Stimulated activated CD8-positive, alpha-beta memory T cell treated with anti-CD3 and anti-CD28 coated beads, Interleukin-12 subunit alpha, Interleukin-12 subunit beta, amount 100 ng/mL, for 24 hours (primary cell): ENCODE measurements at regions not wholly inside any gene's neighbourhood (a gene's known extent, or its start where the extent isn't known, plus 50 kb on each side); places are given as distances from the start of the nearest gene placed in this dataset.

Source experiments
- DNase-seq: peaks from one replicate; pipeline ENCODE4 v3.0.0-alpha.2; 2020; ENCODE audit errors: extremely low read depth

- no peak for DNase-seq
Observed at GRCh38 chr21:15151385-15152103, 86.7 kb upstream of the NRIP1 start.

GRCh38 chr21:15152591-15152990 lies 87.8 kb upstream of the NRIP1 start:
- no peak for DNase-seq

GRCh38 chr21:15159382-15160020 lies 94.7 kb upstream of the NRIP1 start:
- DNase-seq, result no peak

- DNase-seq, result no peak
Observed at GRCh38 chr21:15160136-15160535, 95.3 kb upstream of the NRIP1 start.

- no peak for DNase-seq
Observed at GRCh38 chr21:15162921-15163320, 98.1 kb upstream of the NRIP1 start.

DNA sequence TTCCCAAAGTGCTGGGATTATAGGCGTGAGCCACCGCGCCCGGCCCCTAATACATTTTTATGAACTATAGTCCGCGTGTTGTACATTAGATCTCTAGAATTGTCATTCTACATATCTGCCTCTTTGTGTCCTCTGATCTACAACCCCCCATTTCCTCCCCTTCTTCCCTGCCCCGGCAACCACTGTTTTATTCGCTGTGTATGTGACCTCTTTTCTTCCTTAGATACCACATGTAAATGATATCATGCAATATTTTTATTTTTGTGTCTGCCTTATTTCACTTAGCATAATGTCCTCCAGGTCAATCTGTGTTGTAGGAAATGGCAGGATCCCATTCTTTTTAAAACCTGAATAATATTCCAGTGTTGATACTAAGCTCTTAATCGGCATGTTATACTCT lies 99.5 kb upstream of the NRIP1 start:
- no peak for DNase-seq

DNA sequence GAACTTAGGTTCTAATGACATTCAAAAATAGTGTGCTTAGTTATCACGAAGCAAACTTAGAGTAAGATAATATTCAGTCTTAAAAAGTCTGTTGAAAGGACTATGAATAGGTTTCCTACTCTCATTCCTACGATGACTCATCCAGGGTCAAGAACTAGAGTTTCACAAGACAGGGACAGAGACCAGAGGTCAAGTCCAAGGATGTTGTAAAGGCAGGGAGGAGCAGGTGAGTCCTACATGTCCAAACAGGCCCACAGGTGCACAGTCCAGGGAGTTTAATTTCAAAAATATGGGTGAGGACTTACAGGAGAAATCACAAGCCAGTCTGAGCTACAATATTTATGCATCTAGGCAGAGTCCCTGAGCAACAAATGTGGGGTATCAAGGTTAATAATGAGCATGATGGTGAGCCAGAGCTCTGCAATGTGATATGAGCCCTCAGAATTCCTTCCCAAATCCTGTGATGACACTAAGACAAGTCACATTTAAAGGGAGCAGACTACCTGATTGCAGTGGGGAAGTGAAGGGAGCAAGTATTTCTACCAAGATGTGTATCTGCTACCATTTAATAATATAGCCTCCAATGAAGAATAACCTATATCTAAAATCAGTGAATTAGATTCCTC lies 100.0 kb upstream of the NRIP1 start:
- DNase-seq, result no peak

DNA sequence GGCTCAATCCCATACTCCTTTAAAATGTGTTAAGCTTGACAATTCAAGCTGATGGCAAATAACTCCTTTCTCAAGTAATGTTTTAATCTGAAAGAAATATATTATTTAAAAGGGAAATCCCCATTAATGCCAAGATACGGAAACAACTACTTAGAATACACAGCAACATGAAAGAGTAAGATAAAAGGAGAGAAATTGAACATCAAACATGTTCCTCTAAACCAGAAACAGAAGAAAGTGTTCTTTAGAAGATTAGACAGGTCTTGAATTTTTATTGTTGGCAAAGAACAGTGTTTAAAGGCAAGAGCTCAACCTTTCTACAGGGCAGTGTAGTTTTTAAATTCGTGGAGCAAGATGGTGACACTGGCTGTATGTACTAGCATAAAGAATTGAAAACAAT lies 105.8 kb upstream of the NRIP1 start:
- DNase-seq, result no peak

DNA sequence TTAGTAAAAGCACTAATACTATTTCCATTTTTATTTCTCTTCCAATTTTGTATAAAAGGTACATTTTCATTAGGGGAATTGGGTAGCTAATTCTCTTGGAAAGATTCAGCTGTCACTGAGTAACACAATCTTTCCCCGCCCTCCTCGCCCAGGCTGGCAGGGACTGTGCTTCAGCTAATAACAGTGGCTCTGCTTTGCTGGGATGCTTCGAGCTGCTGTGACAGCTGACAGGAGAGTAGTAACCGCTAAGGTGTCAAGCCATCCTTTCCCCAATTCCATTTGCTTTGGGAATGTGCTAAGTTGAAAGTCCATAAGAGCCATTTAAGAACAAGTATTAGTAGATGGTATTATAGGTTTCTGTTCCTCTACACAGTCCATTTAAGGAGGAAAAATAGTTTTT lies 106.7 kb upstream of the NRIP1 start:
- DNase-seq, result no peak

- no peak for DNase-seq
Observed at GRCh38 chr21:15172963-15173362, 108.2 kb upstream of the NRIP1 start.

DNA sequence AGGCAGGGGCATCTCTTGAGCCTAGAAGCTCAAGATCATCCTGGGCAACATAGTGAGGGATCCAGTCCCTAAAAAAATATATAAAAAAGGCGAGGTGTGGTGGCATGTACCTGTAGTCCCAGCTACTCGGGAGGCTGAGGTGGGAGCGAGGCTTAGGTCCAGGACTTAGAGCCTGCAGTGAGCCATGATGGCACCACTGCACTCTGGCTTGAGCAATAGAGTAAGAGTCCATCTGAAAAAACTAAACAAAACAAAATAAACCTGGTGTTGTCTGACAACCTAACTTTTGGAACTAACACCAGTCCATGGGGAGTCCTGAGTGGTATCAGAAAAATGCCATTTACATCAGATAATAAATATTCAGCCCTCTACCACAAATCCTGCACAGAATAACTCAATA lies 110.1 kb upstream of the NRIP1 start:
- DNase-seq, result no peak

GRCh38 chr21:15182731-15183130 lies 117.9 kb upstream of the NRIP1 start:
- no peak for DNase-seq

GRCh38 chr21:15183813-15184257 lies 119.0 kb upstream of the NRIP1 start:
- no peak for DNase-seq

DNA sequence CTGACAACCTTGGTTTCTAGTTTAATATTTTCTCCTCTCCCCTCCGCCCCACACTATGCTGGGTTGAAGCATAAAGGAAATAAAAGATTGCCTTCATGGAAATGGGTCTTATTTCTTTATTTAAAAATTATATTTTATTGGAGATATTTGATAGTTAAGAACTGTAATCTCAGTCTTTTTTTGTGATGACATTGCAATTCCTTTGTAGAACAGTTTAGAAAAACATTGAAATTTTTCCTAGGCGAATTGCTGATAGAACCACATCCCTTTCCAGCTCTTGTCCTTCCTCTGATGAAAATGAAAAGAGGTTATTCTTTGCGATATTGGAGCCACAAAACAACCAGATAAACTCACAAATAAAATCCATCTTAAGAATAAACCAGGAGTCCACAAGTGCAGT lies 125.6 kb upstream of the NRIP1 start:
- DNase-seq, result no peak

GRCh38 chr21:15190837-15191236 lies 126.0 kb upstream of the NRIP1 start:
- DNase-seq, result no peak

GRCh38 chr21:15191342-15191741 lies 126.5 kb upstream of the NRIP1 start:
- no peak for DNase-seq

GRCh38 chr21:15192243-15192642 lies 127.4 kb upstream of the NRIP1 start:
- DNase-seq, result no peak

DNA sequence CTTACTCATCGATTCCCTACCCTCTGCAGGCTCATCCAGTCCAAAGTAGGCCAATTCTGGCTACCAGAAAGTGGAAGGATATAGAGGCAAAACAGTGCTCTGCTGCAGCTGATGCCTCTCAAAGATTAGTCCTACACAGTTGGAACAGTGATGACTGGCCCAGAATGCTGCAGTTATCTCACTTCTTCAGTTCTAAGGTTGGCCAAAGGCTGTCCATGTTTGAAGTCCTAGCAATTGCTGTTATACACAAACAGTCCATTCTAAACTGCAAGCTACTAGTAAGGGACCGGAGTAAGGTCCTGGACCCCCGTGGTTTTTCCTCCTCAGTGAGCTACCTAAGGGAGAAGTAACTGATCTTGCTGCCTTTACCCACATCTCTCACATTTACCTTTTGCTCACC lies 129.1 kb upstream of the NRIP1 start:
- DNase-seq, result no peak

GRCh38 chr21:15195104-15195503 lies 130.3 kb upstream of the NRIP1 start:
- no peak for DNase-seq

- no peak for DNase-seq
Observed at GRCh38 chr21:15195768-15196167, 131.0 kb upstream of the NRIP1 start.

DNA sequence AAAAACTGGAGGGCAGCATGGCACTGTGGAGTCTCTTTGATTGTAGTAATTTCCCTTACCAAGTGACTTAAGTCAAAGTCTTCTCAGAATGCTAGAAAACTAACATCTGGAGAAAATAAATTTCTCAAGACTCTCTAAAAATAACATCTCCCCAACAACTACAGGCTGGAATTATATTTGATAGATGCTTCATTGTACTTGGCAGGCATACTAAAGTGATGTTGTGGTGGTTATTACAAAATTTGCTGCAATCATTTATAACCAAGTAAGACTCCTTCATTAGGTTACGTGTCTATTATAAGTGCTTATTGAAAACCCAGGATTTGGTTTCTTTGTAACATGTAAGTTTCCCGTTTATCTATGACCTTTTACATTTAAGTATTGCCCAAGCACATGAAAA lies 132.9 kb upstream of the NRIP1 start:
- DNase-seq, result no peak

DNA sequence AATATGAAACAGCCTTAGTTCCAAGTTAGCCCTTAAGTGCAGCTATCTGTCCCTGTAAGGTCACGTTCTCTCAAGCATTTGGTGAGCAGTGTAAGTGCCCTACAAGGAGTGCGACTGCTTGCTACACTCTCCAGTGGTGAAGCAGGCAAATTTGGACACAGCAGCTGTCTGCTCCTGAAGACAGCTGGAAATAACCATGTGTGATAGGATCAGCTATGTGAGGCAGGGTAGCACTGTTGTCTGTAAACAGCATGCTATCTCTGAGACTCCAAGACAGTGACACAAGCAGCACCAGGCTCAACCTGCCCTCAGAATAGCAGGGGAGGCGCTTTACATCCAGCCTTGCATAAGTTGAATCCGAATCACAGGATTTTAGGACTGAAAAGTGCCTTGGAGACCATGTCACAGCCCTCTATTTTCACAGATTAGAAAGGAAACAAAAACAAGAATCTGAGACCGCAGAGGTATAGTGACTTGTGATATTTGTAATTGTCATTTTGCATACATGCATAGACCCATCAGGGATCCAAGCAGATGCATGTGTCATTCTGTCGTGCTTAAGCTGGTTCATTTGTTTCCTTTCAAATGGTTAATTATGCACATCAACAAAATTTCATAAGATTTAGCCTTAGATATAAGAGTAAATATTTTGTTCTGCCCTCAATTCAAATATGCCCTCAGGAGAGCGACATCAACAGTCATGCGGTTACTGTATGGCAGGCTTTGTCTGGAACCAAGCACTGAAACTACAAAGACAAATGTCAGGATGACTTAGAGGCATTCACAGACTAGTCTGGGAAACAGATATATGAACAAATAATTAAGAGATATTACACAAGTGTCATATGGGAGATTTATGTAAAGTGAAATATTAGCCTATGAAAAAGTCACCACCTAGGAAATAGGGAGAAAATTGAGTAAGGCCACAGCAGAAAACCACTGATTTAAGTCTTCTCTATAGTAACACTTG lies 134.9 kb upstream of the NRIP1 start:
- DNase-seq, result no peak
